HG02852 (cell line): ENCODE measurements at regions not wholly inside any gene's neighbourhood (a gene's known extent, or its start where the extent isn't known, plus 50 kb on each side); places are given as distances from the start of the nearest gene placed in this dataset.
"Not testable (repeated sequence)": the region's sequence is repeated elsewhere in the genome, so short reads cannot be mapped to it uniquely, and the experiment has no call there.

Experiments
- ATAC-seq: cut with Tn5 transposase; IDR thresholded peaks from one replicate; pipeline ENCODE4 v1.9.1; 2021; ENCODE audit warnings: mild to moderate bottlenecking, moderate library complexity; ENCODE audit not compliant: unreplicated experiment

DNA sequence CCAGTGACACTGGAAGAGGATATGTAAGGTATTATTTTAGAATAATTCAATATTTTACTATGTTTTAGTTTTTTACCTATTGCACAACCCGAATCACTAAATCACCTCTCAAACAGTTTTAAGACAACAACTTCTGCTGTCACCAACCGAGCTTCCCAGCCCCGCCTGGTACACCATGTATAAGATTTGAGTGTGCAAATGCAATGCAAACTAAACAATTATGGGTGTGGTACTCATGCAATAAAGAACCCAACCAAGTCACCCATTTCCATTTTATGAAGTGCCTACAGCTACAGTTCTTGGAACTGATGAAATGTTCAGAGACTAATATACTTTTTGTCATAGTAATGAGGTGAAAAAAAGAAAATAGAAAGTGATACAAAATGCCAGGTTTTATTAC lies 256.2 kb downstream of the TAFA4 start:
- no peak for ATAC-seq

GRCh38 chr3:68667346-68667745 lies 265.0 kb downstream of the TAFA4 start:
- no peak for ATAC-seq

DNA sequence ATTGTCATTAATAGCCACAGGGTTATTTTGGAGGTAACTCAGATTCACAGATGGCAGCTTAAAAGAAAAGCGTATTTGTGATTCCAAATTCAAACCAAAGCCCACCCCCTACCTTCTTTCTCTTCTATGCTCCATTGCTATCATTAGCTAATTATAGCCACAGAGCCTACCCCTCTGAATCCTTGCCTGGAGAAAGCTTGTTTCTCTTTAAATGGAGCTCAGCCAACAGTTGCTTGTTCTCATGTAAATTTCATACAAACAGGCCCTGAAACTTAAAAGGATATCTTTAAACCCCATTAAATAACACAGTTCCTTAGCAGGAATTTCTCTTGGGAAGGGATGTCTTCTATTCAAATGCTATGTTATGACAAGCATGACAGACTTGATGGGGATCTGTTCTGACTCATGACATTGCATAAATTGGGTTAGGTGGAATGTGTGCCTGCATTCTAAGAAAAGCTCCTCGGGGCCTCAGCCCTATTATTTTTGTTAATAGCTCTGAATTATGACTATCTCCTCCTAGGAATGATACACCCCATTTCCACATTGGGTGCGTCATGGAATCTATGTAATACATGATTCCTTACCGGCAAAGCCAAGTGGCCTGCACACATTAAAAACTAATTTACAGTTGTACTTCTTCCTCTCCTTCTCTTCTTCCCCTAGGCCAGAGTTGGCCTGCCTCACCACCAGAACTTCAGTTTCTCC lies 265.8 kb downstream of the TAFA4 start:
- ATAC-seq, result no peak

DNA sequence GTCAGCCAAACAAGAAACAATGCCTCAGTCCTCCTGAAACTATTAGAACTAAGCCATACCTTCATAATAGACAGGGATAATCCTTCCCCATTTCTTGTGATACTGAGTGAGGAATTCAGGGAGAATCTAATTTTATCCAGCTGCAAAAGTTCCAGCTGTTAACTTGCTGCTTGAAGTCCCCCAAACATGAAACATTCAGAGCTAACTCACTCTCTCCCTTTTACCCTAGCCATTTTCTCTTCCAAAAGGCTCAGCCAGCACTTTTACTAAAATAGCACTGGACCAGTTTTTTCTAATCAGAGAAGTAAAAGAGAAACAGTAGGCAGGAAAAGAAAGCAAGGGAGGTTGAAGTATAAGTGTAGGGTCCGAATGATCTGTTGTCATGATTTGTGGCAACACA lies 268.1 kb downstream of the TAFA4 start:
- ATAC-seq, result no peak

DNA sequence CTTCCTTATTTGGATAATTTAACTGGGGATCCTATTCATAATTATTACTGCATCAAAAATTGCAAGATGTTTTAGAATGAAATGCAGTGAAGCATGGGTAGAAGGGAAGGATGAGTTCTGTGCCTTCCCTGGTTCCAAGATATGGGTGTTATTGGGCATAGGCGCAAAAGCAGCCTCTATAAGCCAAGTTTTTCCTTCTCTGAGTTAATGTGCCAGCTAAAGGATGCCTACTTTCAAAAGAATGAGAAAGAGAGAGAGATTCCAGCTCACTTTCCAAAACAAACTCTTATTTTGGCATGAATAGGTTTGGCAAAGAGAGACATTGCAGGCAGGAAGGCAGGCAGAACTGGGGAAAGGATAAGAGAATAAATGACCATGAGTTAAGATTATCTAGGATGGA lies 270.2 kb downstream of the TAFA4 start:
- ATAC-seq, result no peak

DNA sequence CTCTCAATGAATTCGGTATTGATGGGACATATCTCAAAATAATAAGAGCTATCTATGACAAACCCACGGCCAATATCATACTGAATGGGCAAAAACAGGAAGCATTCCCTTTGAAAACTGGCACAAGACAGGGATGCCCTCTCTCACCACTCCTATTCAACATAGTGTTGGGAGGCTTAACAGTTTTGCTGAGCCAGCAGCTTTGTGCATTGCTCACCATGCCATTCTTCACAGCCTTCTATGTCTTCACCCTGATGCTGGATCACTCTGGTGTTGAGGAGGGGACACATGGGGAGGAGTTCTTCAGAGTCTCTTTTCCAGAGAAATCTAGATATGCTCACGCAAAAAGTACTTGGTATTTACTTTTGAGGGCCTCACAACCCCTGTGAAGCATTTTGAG lies 281.7 kb downstream of the TAFA4 start:
- not testable (repeated sequence) for ATAC-seq

- no peak for ATAC-seq
Observed at GRCh38 chr3:68648494-68648893, 283.9 kb downstream of the TAFA4 start.

- ATAC-seq, result no peak
Observed at GRCh38 chr3:68631850-68632545, 300.3 kb downstream of the TAFA4 start.

- no peak for ATAC-seq
Observed at GRCh38 chr3:68620211-68620610, 312.1 kb downstream of the TAFA4 start.

DNA sequence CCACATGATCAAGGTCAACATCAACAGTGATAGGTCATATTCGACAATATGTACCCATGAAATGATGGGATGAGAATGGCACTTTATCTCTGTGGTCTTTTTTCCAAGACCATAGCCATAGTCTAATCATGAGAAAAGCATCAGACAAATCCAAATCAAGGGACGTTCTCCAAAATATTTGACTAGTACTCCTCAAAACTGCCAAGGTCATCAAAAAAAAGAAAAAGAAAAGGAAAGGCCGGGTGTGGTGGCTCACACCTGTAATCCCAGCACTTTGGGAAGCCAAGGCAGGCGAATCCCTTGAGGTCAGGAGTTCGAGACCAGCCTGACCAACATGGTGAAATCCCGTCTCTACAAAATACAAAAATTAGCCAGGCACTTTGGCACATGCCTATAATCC lies 318.3 kb downstream of the TAFA4 start:
- no peak for ATAC-seq

DNA sequence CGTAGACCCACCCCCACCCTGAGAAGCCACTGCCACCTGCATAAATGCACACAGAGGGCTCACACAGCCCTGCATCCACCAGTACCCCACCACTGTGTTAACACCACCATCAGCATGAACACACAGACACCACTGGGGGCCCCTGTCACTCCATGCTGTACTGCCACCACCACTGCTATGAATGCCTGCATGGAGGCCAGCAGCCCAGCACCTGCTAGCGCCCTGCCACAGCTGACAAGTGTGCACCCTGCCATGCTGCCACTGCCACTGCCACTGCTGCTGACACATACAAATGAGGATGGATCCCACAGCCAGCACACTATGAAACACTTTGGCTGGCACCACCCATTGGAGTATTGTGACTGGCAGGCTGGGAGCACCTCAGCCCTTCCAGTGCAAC lies 361.0 kb downstream of the TAFA4 start:
- ATAC-seq, result no peak

DNA sequence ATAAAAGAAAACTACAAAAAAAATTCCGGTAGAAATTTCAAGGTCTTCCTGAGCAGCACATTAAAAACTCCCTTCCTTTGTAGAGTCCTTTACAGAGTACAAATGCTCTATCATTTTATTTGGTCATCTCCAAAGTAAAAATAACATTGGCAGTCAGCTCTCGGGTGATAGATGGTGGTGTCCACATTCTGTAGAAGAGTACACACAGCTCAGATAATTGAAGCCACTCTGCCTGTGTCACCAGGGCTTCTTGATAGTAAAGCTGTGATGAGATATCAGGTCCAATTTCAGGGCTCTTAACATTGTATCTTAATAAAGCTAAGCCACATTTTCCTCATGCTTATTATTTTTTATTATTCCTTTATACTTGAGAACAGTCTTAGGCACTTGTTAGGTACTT lies 371.6 kb downstream of the TAFA4 start:
- no peak for ATAC-seq

DNA sequence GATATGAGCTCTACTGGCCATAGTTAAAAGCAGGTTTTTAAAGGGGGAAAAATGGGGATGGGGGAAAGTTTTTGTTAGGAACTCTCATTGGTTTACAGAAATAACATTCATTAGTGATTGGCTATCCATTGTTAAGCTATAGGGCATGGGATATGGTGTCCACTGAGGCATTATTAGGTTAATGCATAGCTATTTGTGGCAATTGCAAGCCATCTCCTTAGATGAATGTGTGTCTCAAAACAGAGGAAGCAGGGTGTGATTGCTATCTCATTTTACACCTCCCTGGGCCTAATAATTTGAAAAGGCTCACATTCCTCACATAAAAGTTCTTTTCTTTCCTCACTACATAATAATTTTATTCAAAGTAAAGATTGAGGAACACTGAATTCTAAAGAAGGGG lies 396.6 kb downstream of the TAFA4 start:
- ATAC-seq, result no peak

DNA sequence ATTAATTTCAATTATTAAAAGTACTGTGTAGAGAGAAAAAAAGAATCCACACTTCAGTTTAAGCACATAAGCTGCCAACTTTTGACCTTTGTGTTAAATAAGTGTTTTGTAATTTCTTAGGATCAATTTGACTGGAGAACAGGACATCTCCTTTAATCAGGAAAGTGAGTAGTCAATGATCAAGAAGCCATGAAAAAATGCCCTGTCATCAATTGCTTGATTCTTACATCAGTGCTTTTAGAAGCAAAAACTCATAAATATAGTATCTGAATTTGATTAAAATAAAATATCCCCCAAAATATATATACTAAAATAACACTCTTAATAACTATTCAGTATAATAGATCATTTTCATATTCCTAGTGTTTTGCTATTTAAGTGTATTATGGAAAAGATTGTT lies 409.0 kb downstream of the TAFA4 start:
- no peak for ATAC-seq

GRCh38 chr3:68515237-68515636 lies 417.1 kb downstream of the TAFA4 start:
- no peak for ATAC-seq

- no peak for ATAC-seq
Observed at GRCh38 chr3:68504201-68504600, 428.1 kb downstream of the TAFA4 start.

- ATAC-seq, result not testable (repeated sequence)
Observed at GRCh38 chr3:68485845-68486244, 446.5 kb downstream of the TAFA4 start.

DNA sequence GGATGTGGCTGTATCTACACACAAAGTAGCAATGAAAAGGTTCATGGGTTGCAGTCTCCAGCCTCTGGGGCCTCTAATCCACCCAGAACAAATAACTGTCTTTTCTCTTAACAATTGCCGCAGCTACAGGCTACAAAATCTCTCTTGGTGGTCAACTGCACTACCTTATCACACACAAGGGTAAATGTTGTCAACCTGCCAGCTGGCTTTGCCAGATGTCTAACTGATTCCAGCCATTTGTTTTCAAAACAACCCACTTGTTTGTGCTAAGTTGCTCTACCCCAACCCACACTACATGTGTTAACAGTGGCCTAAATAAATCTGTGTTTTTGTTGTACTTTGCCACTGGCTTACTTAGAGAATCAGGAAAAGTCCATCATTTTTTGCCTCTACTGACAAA lies 447.3 kb downstream of the TAFA4 start:
- no peak for ATAC-seq

GRCh38 chr3:68483601-68484000 lies 448.7 kb downstream of the TAFA4 start:
- ATAC-seq, result no peak

- ATAC-seq, result no peak
Observed at GRCh38 chr3:68483041-68483440, 449.3 kb downstream of the TAFA4 start.

DNA sequence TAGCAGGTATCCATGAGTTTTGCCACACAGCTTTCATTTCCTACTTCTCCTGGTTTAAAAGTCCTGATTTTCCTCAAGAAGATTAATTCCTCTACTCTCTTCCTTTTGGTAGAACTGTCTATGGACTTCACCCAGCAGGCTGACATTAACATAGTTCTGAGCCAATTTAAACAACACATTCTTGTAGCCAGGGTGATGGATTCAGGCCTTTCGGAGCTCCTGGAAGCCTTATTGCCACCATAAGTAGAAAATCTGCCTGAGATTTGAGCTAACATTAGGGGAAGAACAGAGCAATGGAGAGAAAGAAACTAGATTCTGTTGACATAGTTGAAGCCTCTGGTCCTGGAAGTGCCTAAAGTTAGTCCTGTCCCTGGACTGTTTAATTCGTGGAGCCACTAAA lies 449.8 kb downstream of the TAFA4 start:
- no peak for ATAC-seq

- ATAC-seq, result no peak
Observed at GRCh38 chr3:68479779-68480178, 452.6 kb downstream of the TAFA4 start.
